HepG2 (cell line): ENCODE measurements at regions not wholly inside any gene's neighbourhood (a gene's known extent, or its start where the extent isn't known, plus 50 kb on each side); places are given as distances from the start of the nearest gene placed in this dataset.

ENCODE experiments used
- ATAC-seq: fragments of 200-7000 bp; cut with Tn5 transposase; 3 replicates; pipeline ENCODE4 v1.9.1; 2020; ENCODE audit warnings: mild to moderate bottlenecking, moderate library complexity
- BruUV-seq: library from RNA; stranded (reverse); fragments of 400-500 nt; replicated peaks from 2 replicates; lab custom pipeline; 2021; lab: Mats Ljungman, UMichigan
- CTCF ChIA-PET: fragments of 300-600 bp; formaldehyde crosslinking; extraction: SDS; loops from one replicate; lab custom pipeline; 2021; ENCODE audit warnings: low total read pairs, inconsistent platforms, low intra/inter-chr PET ratio; lab: Yijun Ruan, JAX
- POLR2A ChIA-PET: fragments of 350-600 bp; sonication (Branson Sonifier 250); formaldehyde crosslinking; loops from one replicate; lab custom pipeline; 2020; ENCODE audit warnings: antibody characterized with exemption, inconsistent platforms; lab: Yijun Ruan, JAX
- DNase-seq: peaks from one replicate; pipeline ENCODE4 v3.0.0-alpha.2; 2015; ENCODE audit warnings: low spot score
- FAIRE-seq: peaks from 3 replicates; lab custom pipeline; 2011; peaks lifted over from hg19 to GRCh38; lab: Jason Lieb, UNC
- H2AFZ ChIP-seq: one replicate; pipeline ENCODE4 v1.6.1; 2011; ENCODE audit warnings: low read length, inconsistent platforms
- H3K27ac ChIP-seq: fragments of 300-600 bp; 3 replicates; pipeline ENCODE4 v1.8.0; 2011; ENCODE audit warnings: mixed run types, mild to moderate bottlenecking, mixed read lengths, low read length, inconsistent platforms; ENCODE audit not compliant: insufficient read depth; ENCODE audit errors: extremely low read length
- H3K27me3 ChIP-seq, 2 experiments: fragments of 200-600 bp in 1 of 2; 2 replicates in 1 of 2; 3 replicates in 1 of 2; pipeline versions ENCODE4 v1.6.0 to v1.8.0; 2011; ENCODE audit warnings: low read length in 2 of 2, mild to moderate bottlenecking in 2 of 2, moderate library complexity in 2 of 2, inconsistent platforms in 1 of 2; ENCODE audit not compliant: insufficient read depth in 2 of 2, control insufficient read depth in 1 of 2
- H3K36me3 ChIP-seq, 2 experiments: fragments of 200-600 bp in 1 of 2; replicated peaks in 1 of 2; 2 replicates in 1 of 2; 3 replicates in 1 of 2; pipeline versions ENCODE4 v1.5.1 to v1.8.0; 2011; ENCODE audit warnings: low read length in 2 of 2, inconsistent platforms in 1 of 2; ENCODE audit not compliant: insufficient read depth in 2 of 2, control insufficient read depth in 1 of 2
- H3K4me1 ChIP-seq: 2 replicates; pipeline ENCODE4 v1.5.1; 2012; ENCODE audit warnings: low read length, inconsistent platforms; ENCODE audit not compliant: insufficient read depth
- H3K4me2 ChIP-seq: 2 replicates; pipeline ENCODE4 v1.6.0; 2011; ENCODE audit warnings: low read depth, low read length, inconsistent platforms
- H3K4me3 ChIP-seq, 3 experiments: fragments of 200-600 bp in 1 of 3; sonication (generic), shearing (Covaris generic) in 1 of 3; replicated peaks in 1 of 3; 2 replicates each; pipeline ENCODE4 v1.5.1; 2011 to 2016; ENCODE audit warnings: low read length in 3 of 3, inconsistent platforms in 2 of 3, low read depth in 2 of 3, mild to moderate bottlenecking in 2 of 3, control low read depth in 1 of 3, mixed read lengths in 1 of 3; ENCODE audit not compliant: insufficient read depth in 1 of 3
- H3K79me2 ChIP-seq: one replicate; pipeline ENCODE4 v1.6.1; 2011; ENCODE audit warnings: low read length, inconsistent platforms; ENCODE audit not compliant: insufficient read depth
- H3K9ac ChIP-seq: 2 replicates; pipeline ENCODE4 v1.6.0; 2011; ENCODE audit warnings: mild to moderate bottlenecking, low read depth, low read length, inconsistent platforms; ENCODE audit not compliant: insufficient read depth
- H3K9me3 ChIP-seq: 2 replicates; pipeline ENCODE4 v1.5.1; 2012; ENCODE audit warnings: mild to moderate bottlenecking, low read length
- H4K20me1 ChIP-seq: 2 replicates; pipeline ENCODE4 v1.6.0; 2011; ENCODE audit warnings: inconsistent platforms, mild to moderate bottlenecking, low read length, moderate library complexity; ENCODE audit not compliant: insufficient read depth
- ATF5 ChIP-seq: sonication (generic); formaldehyde crosslinking; IDR thresholded peaks from 2 replicates; pipeline ENCODE4 v1.4.0; 2020; ENCODE audit warnings: mild to moderate bottlenecking, low read depth, missing genetic modification reagents
- CBX5 ChIP-seq: sonication (generic); formaldehyde crosslinking; IDR thresholded peaks from 2 replicates; pipeline ENCODE4 v1.4.0; 2020; ENCODE audit warnings: missing genetic modification reagents, borderline replicate concordance
- CCDC6 ChIP-seq: sonication (generic); formaldehyde crosslinking; IDR thresholded peaks from 2 replicates; pipeline ENCODE4 v1.8.1; 2022; ENCODE audit warnings: mild to moderate bottlenecking, missing genetic modification reagents, moderate library complexity
- ELF3 ChIP-seq: IDR thresholded peaks from 2 replicates; pipeline ENCODE4 v1.6.1; 2016; ENCODE audit warnings: missing genetic modification reagents, missing compliant biosample characterization
- MAFF ChIP-seq: IDR thresholded peaks from 2 replicates; pipeline ENCODE4 v1.6.1; 2011; ENCODE audit warnings: low read depth, low read length, improper control_type of control experiment
- NR2F2 ChIP-seq: IDR thresholded peaks from 2 replicates; pipeline ENCODE4 v1.6.1; 2012; ENCODE audit warnings: low read depth, inconsistent platforms, borderline replicate concordance
- SIN3A ChIP-seq: IDR thresholded peaks from 2 replicates; pipeline ENCODE4 v1.6.1; 2011; ENCODE audit warnings: low read depth, mild to moderate bottlenecking, control low read depth, low read length, borderline replicate concordance
- SOX13 ChIP-seq, 3 experiments: fragments of 450-650 bp in 1 of 3; sonication (generic) in 1 of 3; formaldehyde crosslinking in 1 of 3; IDR thresholded peaks in 2 of 3; conservative IDR thresholded peaks in 1 of 3; 2 replicates each; pipeline versions ENCODE4 v1.5.0 to v1.6.1; 2016 to 2020; ENCODE audit warnings: antibody characterized with exemption in 1 of 3, mild to moderate bottlenecking in 1 of 3, missing compliant biosample characterization in 1 of 3, missing genetic modification reagents in 1 of 3, moderate library complexity in 1 of 3
- SRSF4 ChIP-seq: fragments of 200-400 bp; formaldehyde crosslinking; IDR thresholded peaks from one replicate; pipeline ENCODE4 v1.6.1; 2018; ENCODE audit warnings: mild to moderate bottlenecking, low read depth, low read length, moderate library complexity; ENCODE audit not compliant: poor library complexity, severe bottlenecking
- SRY ChIP-seq: sonication (generic); formaldehyde crosslinking; IDR thresholded peaks from 2 replicates; pipeline ENCODE4 v1.8.0; 2022; ENCODE audit warnings: mild to moderate bottlenecking, missing genetic modification reagents
- ZMAT3 ChIP-seq: sonication (generic); formaldehyde crosslinking; conservative IDR thresholded peaks from 2 replicates; pipeline ENCODE4 v1.7.0; 2021; ENCODE audit warnings: missing genetic modification reagents
- ZMAT5 ChIP-seq: sonication (generic); formaldehyde crosslinking; IDR thresholded peaks from 2 replicates; pipeline ENCODE4 v1.5.0; 2020; ENCODE audit warnings: mild to moderate bottlenecking, low read depth, missing genetic modification reagents, borderline replicate concordance
- ZNF513 ChIP-seq: sonication (generic); formaldehyde crosslinking; conservative IDR thresholded peaks from 2 replicates; pipeline ENCODE4 v1.5.0; 2020; ENCODE audit warnings: missing genetic modification reagents
- ZNF556 ChIP-seq: sonication (generic); formaldehyde crosslinking; IDR thresholded peaks from 2 replicates; pipeline ENCODE4 v1.4.0; 2020; ENCODE audit warnings: mild to moderate bottlenecking, missing genetic modification reagents, borderline replicate concordance
- ZNF572 ChIP-seq: sonication (generic); formaldehyde crosslinking; IDR thresholded peaks from 2 replicates; pipeline ENCODE4 v1.5.1; 2020; ENCODE audit warnings: mild to moderate bottlenecking, missing genetic modification reagents
- WGBS: methylation state at CpG from one replicate; pipeline ENCODE4 v1.1.6; 2017; ENCODE audit warnings: low lambda C conversion rate; 5-methylcytosine and 5-hydroxymethylcytosine counted together
- in situ Hi-C: cut with HindIII; loops from 2 replicates; pipeline ENCODE4 v1.10.0; 2017; ENCODE audit warnings: low pct_unique_long_range_greater_than_20kb; ENCODE audit not compliant: extremely low pct_ligation_motif_present
- intact Hi-C: fragments of 100-400 bp; cut with micrococcal nuclease; formaldehyde crosslinking; loops from one replicate; pipeline ENCODE4 v1.10.0; 2022; ENCODE audit not compliant: unreplicated experiment

GRCh38 chr10:3836222-3836820 lies 51.3 kb upstream of the KLF6 start:
- in situ Hi-C loops: no loop called here
- ATAC-seq: no peak
- Histone ChIP-seq H2AFZ (no peak overlapping the region), H3K4me1 (peaks cover 42% of the 10 kb centered on the region), H4K20me1 (no peaks in the 10 kb centered on the region), H3K27me3 (no peaks in the 10 kb centered on the region; a peak in 1 of 5 replicates), H3K4me3 (no peak overlapping the region)
- CTCF ChIA-PET: no interaction called here
- no peak for TF ChIP-seq ATF5
- no peak for TF ChIP-seq SRSF4
- no peak for TF ChIP-seq ZNF572 (CRISPR knock-in tag)
- TF ChIP-seq ZNF556 (CRISPR knock-in tag): no peak
- TF ChIP-seq SRY (CRISPR knock-in tag): no peak
- no peak for TF ChIP-seq ELF3 (CRISPR knock-in tag)
- no peak for TF ChIP-seq ZNF513
- TF ChIP-seq ZMAT3 (CRISPR knock-in tag): no peak
- TF ChIP-seq CBX5 (CRISPR knock-in tag): no peak
- TF ChIP-seq CCDC6 (CRISPR knock-in tag): no peak
- TF ChIP-seq MAFF: no peak
- no peak for TF ChIP-seq SIN3A
- no peak for TF ChIP-seq NR2F2
- no peak for TF ChIP-seq ZMAT5 (CRISPR knock-in tag)
- TF ChIP-seq SOX13 (IDR thresholded peaks at IDR 0.05): no peak
- TF ChIP-seq SOX13 (CRISPR knock-in tag; conservative IDR thresholded peaks at IDR 0.05 in 1 of 2, IDR thresholded peaks at IDR 0.05 in 1 of 2): no peak
- TF ChIP-seq, all 625 proteins: peak for 0
- 44% methylated on average over 2 of the region's 2 CpGs for WGBS
- H3K36me3 ChIP-seq: no peaks in the 10 kb centered on the region
- intact Hi-C loops: no loop called here
- H3K9me3 ChIP-seq: no peaks in the 10 kb centered on the region
- no peak for DNase-seq
- no peak overlapping the region for H3K27ac ChIP-seq
- BruUV-seq: no TSS peak
- no peaks in the 10 kb centered on the region for H3K79me2 ChIP-seq
- H3K9ac ChIP-seq: peak overlapping the region; percentile 38; the same call in 1 of the 2 replicates
- H3K4me2 ChIP-seq: no peak overlapping the region
- POLR2A ChIA-PET: interaction anchor here (1.0 to 2.0 kb wide), 2 partner anchors 26 to 51 kb away, joined by 3 to 6 read pairs; partner anchors contain the start of gene KLF6
- FAIRE-seq: no peak
